ENCODE measurements at regions not wholly inside any gene's neighbourhood (a gene's known extent, or its start where the extent isn't known, plus 50 kb on each side); places are given as distances from the start of the nearest gene placed in this dataset.

DNA sequence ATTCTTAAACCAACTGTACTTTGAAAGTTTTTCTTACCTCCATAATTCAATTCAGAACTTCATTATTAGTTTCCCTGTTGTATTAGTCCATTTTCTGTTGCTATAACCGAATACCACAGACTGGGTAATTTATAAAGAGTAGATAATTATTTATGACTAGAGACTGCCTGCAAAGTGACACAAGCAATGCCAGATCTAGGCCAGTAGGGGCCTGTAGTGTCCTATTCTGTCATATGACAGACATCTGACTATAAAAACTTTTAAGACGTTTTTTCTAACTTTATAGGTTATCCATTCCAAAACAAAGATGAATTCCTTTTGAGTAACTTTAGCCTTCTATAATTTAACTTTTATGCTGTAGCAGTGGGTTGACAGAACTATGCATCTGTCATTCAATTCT lies 2783.8 kb downstream of the PCDH9 start:
- no peak for TF ChIP-seq GATA2 (IDR thresholded peaks at IDR 0.05; ENCODE audit: low read depth, low read length)
- TF ChIP-seq GATA3 (IDR thresholded peaks at IDR 0.05; ENCODE audit: low read depth, low read length): no peak
